ENCODE measurements at regions not wholly inside any gene's neighbourhood (a gene's known extent, or its start where the extent isn't known, plus 50 kb on each side); places are given as distances from the start of the nearest gene placed in this dataset.

DNA sequence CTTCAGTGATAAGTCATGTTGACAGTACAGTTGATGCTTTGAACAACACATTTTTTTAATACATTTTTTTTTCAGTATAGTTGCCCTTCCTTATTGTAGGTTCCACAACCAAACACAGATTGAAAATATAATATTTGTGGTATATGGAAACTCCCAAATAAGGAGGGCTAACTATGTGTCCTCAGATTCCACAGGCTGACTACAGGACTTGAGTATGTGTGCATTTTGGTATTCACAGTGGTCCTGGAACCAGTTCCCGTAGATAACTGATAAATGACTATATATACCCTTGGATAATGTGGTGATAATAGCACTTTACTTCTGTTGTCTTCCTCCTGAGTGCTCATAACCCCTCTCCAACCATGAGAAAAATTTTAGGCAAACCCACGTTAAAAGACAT is 111.6 kb upstream of the NUDT6 start:
- 94% methylated on average over 2 of the region's 2 CpGs for WGBS (ENCODE audit: missing lambda C conversion rate)
- no peak overlapping the region for H3K27ac ChIP-seq
- POLR2A ChIA-PET, result no interaction called here
- peaks cover 3% of the 10 kb centered on the region; the same call in 1 of the 3 replicates for H3K4me1 ChIP-seq
- DNase-seq (ENCODE audit: low read depth in 1 of 2, low spot score in 1 of 2), result no peak
- no peak for FAIRE-seq
- ATAC-seq, result no peak
- TF ChIP-seq ZSCAN20 (CRISPR knock-in tag; IDR thresholded peaks at IDR 0.05) (no peak), SMC3 (IDR thresholded peaks at IDR 0.05) (no peak), SREBF2 (IDR thresholded peaks at IDR 0.05) (no peak), POLR2AphosphoS2 (conservative IDR thresholded peaks at IDR 0.05; ENCODE audit: low read length) (no peak), TP53 (CRISPR knock-in tag; IDR thresholded peaks at IDR 0.05) (no peak), HOXB13 (CRISPR knock-in tag; IDR thresholded peaks at IDR 0.05; ENCODE audit: low read depth) (no peak), ZNF302 (CRISPR knock-in tag; IDR thresholded peaks at IDR 0.05) (no peak), HDAC2 (IDR thresholded peaks at IDR 0.05) (no peak), ZFP36 (IDR thresholded peaks at IDR 0.05; ENCODE audit: borderline replicate concordance, partially characterized antibody) (no peak), GATA3 (IDR thresholded peaks at IDR 0.05; ENCODE audit: borderline replicate concordance) (no peak), KDM1A (IDR thresholded peaks at IDR 0.05; ENCODE audit: low read depth) (no peak), FOXS1 (CRISPR knock-in tag; IDR thresholded peaks at IDR 0.05) (no peak), RARB (CRISPR knock-in tag; IDR thresholded peaks at IDR 0.05) (no peak)
- TF ChIP-seq, protein P1, sequence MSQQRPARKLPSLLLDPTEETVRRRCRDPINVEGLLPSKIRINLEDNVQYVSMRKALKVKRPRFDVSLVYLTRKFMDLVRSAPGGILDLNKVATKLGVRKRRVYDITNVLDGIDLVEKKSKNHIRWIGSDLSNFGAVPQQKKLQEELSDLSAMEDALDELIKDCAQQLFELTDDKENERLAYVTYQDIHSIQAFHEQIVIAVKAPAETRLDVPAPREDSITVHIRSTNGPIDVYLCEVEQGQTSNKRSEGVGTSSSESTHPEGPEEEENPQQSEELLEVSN (IDR thresholded peaks at IDR 0.05; ENCODE audit: borderline replicate concordance, low read depth), result no peak
- TF ChIP-seq, protein P2, sequence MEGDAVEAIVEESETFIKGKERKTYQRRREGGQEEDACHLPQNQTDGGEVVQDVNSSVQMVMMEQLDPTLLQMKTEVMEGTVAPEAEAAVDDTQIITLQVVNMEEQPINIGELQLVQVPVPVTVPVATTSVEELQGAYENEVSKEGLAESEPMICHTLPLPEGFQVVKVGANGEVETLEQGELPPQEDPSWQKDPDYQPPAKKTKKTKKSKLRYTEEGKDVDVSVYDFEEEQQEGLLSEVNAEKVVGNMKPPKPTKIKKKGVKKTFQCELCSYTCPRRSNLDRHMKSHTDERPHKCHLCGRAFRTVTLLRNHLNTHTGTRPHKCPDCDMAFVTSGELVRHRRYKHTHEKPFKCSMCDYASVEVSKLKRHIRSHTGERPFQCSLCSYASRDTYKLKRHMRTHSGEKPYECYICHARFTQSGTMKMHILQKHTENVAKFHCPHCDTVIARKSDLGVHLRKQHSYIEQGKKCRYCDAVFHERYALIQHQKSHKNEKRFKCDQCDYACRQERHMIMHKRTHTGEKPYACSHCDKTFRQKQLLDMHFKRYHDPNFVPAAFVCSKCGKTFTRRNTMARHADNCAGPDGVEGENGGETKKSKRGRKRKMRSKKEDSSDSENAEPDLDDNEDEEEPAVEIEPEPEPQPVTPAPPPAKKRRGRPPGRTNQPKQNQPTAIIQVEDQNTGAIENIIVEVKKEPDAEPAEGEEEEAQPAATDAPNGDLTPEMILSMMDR (IDR thresholded peaks at IDR 0.05), result no peak
- TF ChIP-seq, protein P3, sequence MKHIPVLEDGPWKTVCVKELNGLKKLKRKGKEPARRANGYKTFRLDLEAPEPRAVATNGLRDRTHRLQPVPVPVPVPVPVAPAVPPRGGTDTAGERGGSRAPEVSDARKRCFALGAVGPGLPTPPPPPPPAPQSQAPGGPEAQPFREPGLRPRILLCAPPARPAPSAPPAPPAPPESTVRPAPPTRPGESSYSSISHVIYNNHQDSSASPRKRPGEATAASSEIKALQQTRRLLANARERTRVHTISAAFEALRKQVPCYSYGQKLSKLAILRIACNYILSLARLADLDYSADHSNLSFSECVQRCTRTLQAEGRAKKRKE (CRISPR knock-in tag; IDR thresholded peaks at IDR 0.05; ENCODE audit: low read depth), result no peak
- H3K4me2 ChIP-seq, result no peak overlapping the region
- CTCF ChIA-PET, result no interaction called here
- H3K4me3 ChIP-seq, result no peak overlapping the region
- H3K9me3 ChIP-seq, result no peaks in the 10 kb centered on the region

DNA sequence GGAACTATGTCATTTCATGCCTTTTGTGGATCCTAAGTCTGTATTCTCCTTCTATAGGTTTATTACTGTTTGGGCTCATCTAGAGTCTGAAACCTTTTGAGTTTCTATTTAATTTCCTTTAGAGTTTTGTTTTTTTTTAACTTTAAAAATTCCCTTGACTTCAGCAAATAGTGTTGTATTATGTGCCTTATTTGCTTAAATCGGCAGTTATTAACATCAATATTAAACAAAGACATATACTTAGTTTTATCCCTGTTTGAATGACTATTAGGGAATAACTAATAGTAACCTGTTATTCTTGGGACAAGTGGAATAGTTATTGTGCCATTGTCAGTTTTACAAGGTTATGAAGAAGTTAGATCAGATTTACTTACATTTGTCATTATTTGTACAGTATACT is 112.8 kb upstream of the NUDT6 start:
- POLR2A ChIA-PET, result no interaction called here
- no peak for FAIRE-seq
- Histone ChIP-seq H3K4me1 (peaks cover 3% of the 10 kb centered on the region; the same call in 1 of the 3 replicates), H3K9me3 (no peaks in the 10 kb centered on the region), H3K4me2 (no peak overlapping the region), H3K4me3 (no peak overlapping the region), H3K27ac (no peak overlapping the region)
- DNase-seq (ENCODE audit: low read depth in 1 of 2, low spot score in 1 of 2), result no peak
- ATAC-seq, result no peak
- CTCF ChIA-PET, result interaction anchor here (0.6 kb wide), 1 partner anchor 11 kb away, joined by 4 read pairs; no protein-coding TSS in a partner anchor
- WGBS (ENCODE audit: missing lambda C conversion rate), result 91% methylated on average over 1 of the region's 1 CpG
- TF ChIP-seq, protein P4, sequence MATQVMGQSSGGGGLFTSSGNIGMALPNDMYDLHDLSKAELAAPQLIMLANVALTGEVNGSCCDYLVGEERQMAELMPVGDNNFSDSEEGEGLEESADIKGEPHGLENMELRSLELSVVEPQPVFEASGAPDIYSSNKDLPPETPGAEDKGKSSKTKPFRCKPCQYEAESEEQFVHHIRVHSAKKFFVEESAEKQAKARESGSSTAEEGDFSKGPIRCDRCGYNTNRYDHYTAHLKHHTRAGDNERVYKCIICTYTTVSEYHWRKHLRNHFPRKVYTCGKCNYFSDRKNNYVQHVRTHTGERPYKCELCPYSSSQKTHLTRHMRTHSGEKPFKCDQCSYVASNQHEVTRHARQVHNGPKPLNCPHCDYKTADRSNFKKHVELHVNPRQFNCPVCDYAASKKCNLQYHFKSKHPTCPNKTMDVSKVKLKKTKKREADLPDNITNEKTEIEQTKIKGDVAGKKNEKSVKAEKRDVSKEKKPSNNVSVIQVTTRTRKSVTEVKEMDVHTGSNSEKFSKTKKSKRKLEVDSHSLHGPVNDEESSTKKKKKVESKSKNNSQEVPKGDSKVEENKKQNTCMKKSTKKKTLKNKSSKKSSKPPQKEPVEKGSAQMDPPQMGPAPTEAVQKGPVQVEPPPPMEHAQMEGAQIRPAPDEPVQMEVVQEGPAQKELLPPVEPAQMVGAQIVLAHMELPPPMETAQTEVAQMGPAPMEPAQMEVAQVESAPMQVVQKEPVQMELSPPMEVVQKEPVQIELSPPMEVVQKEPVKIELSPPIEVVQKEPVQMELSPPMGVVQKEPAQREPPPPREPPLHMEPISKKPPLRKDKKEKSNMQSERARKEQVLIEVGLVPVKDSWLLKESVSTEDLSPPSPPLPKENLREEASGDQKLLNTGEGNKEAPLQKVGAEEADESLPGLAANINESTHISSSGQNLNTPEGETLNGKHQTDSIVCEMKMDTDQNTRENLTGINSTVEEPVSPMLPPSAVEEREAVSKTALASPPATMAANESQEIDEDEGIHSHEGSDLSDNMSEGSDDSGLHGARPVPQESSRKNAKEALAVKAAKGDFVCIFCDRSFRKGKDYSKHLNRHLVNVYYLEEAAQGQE (IDR thresholded peaks at IDR 0.05), result no peak
- TF ChIP-seq MAFK (IDR thresholded peaks at IDR 0.05; ENCODE audit: partially characterized antibody), result peak; percentile 53
- no peak for TF ChIP-seq ESRRA (IDR thresholded peaks at IDR 0.05; ENCODE audit: borderline replicate concordance, low read length)
